Stimulated activated CD4-positive, alpha-beta T cell treated with anti-CD3 and anti-CD28 coated beads, Interleukin-1b, Interleukin-23, amount 100 ng/mL, for 24 hours (primary cell): ENCODE measurements at regions not wholly inside any gene's neighbourhood (a gene's known extent, or its start where the extent isn't known, plus 50 kb on each side); places are given as distances from the start of the nearest gene placed in this dataset.
"Not testable (repeated sequence)": the region's sequence is repeated elsewhere in the genome, so short reads cannot be mapped to it uniquely, and the experiment has no call there.

Source experiments
- DNase-seq, 4 experiments: peaks; one replicate each; pipeline ENCODE4 v3.0.0-alpha.2; 2020; ENCODE audit warnings: low read depth in 4 of 4, low spot score in 1 of 4

GRCh38 chr5:90073026-90073570, 336.5 kb downstream of the CETN3 start:
- not testable (repeated sequence) for DNase-seq

DNA sequence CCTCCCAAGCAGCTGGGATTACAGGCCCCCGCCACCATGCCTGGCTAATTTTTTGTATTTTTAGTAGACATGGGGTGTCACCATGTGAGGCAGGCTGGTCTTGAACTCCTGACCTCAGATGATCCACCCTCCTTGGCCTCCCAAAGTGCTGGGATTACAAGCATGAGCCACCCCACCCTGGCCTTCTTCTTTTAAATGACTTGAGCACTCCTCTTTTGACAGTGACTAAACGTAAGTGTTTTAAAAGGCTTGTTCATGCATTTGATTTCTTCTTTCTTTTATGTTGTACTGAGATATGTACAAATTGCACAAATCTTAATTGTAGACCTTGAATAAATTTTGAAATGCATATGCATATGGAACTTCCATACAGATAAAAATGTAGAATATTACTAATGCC, 337.9 kb downstream of the CETN3 start:
- no peak for DNase-seq

GRCh38 chr5:90071066-90071465, 338.5 kb downstream of the CETN3 start:
- DNase-seq: no peak

DNA sequence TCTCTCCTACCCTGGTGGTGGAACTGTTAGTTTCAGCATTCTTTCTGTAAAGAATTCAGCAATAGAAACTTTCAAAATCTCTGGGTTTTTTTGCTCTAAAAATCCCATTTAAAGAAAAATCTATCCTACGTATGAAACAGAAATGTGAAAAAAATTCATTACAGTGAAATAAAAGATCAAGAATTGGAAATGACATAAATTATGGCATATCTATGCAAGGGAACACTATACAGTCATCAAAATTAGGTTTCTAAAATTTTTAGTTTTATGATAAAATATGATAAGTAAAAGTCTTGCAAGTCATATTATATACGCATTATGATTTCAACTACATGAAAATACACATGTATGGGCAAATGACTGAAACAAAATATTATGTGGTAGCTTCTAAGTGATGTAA, 342.6 kb downstream of the CETN3 start:
- DNase-seq: no peak

DNA sequence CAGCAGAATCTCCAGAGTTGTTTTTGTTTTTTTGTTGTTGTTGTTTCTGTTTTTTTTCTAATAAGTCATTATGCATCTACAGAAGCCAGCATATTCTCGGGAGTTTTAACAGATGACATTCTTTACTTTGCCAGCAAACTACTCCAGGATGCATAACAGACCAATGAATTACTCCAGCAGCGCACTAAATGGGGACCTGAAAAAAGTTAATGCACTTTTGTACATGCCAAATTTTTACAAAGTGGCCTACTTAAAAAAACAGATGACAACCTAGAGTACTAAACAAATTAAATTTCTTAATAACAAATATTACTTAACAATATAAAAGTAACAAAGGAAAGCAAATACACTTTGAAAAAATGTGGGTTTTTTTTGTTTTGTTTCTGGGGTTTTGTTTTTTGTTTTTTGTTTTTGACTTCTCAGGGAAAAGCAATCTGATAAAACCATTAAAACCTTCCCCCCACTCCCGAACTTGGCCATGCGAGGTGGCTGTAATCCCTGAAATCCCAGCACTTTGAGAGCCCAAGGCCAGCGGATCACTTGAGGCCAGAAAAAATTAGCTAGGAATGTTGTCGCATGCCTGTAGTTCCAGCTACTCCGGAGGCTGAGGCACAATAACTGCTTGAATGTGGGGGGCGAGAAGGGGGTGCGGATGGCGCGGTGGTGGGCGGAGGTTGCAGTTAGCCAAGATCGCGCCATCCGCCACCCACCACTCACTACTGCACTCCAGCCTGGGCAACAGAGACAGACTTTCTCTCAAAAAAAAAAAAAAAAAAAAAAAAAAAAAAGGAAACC, 352.4 kb downstream of the CETN3 start:
- DNase-seq: no peak

DNA sequence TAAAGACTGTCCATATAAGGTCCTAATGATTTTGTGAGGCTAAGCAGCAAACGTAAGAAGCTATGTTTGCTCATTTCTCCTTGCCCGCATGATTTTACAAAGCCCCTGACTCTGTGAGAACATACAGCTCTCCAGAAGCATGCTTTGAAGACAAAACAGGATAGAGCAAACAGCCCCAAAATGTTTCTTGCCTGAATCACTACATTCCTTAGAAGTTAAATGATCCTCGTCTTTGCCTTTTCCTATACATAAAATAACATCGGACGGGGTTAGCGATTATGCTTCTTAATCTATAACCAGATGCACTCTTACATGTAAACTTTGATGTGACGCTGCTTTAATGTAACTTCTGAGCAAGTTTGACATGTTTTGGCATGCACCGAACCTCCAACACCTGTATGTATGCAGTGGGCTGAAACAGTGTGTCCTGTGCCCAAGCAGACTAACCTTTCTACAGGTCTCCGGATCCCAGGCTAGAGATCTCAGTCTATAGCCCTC, 353.7 kb downstream of the CETN3 start:
- DNase-seq: no peak

DNA sequence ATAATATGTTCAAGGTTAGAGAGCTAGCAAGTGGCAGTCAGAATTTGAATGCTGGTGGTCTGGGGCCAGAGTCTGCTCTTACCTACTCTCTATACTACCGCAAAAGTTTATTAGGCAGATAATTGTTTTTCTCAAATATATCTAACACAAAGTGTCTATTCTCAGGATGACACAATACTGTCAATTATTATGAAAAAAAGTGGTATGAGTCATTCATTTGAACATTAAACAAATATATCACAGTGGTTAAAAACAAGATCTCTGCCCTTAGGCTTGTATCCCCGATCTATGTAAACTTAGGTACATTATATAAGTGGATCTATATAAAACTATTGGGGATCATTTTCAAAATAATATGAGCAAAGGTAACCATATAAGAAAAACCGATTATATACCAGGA, 354.9 kb downstream of the CETN3 start:
- DNase-seq: no peak

GRCh38 chr5:90051756-90052155, 357.8 kb downstream of the CETN3 start:
- DNase-seq: no peak

GRCh38 chr5:90050103-90050502, 359.5 kb downstream of the CETN3 start:
- DNase-seq: no peak

- DNase-seq: no peak
Measured at GRCh38 chr5:90047113-90047512, 362.4 kb downstream of the CETN3 start.

GRCh38 chr5:90040082-90040481, 369.5 kb downstream of the CETN3 start:
- DNase-seq: not testable (repeated sequence)

- no peak for DNase-seq
Measured at GRCh38 chr5:90037646-90038045, 371.9 kb downstream of the CETN3 start.

DNA sequence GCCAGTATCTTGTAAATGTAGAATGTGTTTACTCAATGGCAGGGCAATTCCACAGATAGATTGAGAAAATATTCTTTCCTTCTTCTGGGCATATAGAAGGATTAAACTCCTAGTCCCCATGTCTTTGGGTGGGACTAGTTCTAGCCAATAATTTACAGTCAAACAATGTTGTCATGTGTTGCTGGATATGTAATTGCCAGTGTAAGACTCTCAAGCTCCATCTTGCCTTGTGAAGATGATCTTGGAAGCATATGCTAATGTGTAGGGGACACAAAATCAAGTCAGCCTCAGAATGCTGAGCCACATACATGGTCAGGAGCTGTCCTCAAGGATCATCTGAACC, 386.9 kb downstream of the CETN3 start:
- DNase-seq: no peak

DNA sequence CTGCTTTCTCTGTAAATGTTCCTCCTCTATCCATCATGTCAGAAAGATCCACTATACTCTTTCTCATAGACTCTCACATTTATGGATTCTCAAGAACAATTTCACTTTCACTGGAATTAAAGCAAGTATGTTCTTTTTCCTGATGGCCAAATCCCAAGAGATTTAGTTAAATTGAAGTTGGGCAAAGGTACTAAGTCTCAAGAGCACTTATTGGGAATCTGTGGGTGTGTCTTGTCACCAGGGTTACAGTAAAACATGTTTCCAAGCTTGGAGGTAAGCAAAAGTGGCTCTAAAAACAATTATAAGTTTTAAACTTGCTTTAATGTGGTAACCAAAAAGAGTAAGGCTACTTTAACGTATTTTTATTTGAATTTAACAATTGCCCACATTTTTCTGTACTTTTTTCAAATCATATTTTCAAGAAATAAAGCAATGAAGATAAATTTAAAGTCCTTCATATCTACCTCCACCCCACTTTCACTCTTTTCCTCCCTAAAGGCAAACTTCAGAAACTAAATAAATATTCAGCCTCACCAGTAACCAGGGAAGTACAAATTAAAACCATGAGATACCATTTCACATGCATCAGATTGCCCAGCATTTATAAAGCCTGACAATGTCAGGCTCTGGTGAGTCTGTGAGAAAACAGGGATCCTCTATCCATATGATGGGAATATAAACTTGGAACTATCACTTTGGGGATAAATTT, 387.4 kb downstream of the CETN3 start:
- DNase-seq: no peak

- no peak for DNase-seq
Measured at GRCh38 chr5:90020575-90021538, 388.7 kb downstream of the CETN3 start.

DNA sequence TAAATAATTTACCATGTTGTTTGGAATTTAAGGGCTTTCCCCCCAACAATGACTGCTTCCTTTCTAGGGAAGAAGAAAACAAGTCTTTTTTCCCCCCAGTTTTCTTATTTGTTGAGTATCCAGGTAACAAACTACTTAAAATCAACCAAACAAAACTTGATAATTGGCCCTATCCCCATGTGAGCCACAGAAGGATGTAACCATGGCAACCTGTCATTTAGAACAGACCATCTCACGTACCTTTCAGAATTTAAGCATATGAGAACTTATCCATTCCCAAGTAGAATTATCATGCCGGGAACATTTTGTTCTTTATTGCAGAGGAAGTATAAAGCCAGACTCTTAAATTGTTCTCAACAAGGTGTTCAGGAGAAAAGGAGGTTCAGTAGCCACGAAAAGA, 392.3 kb downstream of the CETN3 start:
- no peak for DNase-seq

DNA sequence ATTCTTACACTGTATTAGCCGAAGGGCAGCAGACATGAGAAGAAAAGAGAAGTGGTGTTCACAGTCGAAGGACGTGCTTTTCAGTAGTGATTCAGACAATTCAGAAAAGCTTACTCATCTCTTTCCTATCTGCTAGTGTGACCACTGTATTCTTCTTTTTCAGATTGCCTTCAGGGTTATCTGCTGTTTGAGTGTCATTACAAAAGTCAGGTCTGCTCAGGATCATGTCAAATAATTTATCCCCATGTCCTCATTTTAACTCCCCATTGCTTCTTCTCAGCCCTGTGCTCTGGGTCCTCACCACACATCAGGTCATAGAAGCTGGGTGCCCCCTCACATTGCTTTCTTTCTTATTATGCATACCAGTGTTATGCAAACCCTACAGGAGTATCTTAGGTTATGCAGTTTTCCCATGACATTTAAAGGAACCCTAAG, 394.0 kb downstream of the CETN3 start:
- no peak for DNase-seq

DNA sequence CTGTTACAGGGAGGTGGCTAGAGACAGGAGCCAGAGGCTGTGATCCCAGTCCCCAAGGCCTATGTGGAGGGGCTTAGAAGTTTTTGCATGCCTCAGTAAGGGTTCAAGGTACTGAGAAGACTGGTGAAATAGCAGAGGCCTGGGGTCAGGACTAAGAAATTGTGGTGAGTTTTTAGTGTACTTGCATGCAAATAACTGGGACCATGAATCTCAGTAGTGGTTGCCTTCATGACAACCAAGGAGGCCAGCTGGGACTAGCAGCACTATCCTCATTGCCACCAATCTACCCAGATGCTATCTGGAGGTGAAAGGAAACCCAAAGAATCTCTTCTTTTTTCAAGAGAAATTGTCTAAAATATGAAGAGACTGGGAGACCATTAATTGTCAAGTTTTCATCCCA, 395.1 kb downstream of the CETN3 start:
- DNase-seq: no peak

DNA sequence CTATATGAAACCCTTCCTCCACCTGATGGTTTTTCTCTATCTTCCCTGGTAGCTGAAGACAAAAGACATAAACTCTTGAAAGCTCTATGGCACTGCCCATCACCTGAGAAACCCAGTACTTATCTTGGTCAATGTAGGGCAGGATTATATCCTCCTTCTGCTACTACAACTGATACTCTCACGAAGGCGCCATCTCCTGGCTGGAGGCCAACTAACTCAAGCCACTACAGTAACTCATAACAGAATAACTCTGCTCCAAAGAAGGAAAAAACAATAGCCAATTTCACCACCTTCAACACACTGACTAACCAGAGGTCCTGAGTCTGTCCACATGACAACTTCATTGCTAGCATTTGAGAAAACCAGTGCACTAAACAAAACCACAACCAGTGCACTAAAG, 409.2 kb downstream of the CETN3 start:
- DNase-seq: no peak

DNA sequence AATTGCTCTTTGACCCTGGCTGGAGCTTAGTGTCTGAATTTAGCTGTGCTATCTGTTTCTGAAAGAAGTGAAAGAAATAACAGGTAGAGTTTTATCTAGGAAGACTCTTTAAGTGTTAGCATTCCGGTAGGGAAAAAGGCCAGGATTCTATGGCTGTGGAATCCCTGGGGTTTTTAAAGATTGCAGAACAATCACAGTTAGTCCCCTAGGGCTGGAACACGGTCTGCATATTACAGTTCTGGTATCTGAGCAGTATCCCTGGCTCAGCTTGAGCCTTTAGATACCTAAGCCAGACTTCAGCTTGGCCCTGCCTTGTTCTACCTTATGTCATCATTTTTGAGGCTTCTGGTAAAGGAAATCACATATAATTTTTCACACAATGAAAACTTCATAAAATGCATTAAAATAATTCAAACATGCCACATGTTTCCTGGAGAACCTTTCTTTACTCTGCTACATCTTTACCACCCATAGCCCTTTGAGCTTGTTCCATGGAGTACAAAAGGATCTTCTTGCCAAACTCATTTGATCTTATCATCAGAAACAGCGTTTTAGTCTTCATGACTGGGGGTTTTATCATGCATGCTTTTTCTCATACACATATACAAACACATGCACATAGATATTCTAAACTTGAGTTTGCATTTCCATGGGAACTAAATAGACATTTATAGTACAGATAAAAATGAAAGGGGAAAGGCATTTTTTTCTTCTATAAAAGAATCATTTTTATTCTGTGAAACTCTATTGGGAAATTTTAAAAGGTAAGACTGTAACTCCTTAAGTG, 410.8 kb downstream of the CETN3 start:
- DNase-seq: no peak
